DOHH2 (cell line): ENCODE measurements at regions not wholly inside any gene's neighbourhood (a gene's known extent, or its start where the extent isn't known, plus 50 kb on each side); places are given as distances from the start of the nearest gene placed in this dataset.

Source experiments
- H3F3A ChIP-seq: fragments of 200-600 bp; sonication (generic), shearing (Covaris generic); 2 replicates; pipeline ENCODE4 v1.6.0; 2016; ENCODE audit warnings: antibody characterized with exemption, mild to moderate bottlenecking; ENCODE audit not compliant: control insufficient read depth, insufficient read depth
- H3K27ac ChIP-seq: fragments of 200-600 bp; sonication (generic); 2 replicates; pipeline ENCODE4 v1.5.1; 2014; ENCODE audit warnings: low read depth, mild to moderate bottlenecking, low read length, moderate library complexity
- H3K27me3 ChIP-seq: fragments of 200-600 bp; sonication (generic); 2 replicates; pipeline ENCODE4 v1.6.1; 2014; ENCODE audit warnings: mild to moderate bottlenecking, low read length, mixed read lengths; ENCODE audit not compliant: control insufficient read depth
- H3K36me3 ChIP-seq: fragments of 200-600 bp; sonication (generic); 2 replicates; pipeline ENCODE4 v1.6.1; 2014; ENCODE audit warnings: mild to moderate bottlenecking, low read length, moderate library complexity, mixed read lengths; ENCODE audit not compliant: control insufficient read depth
- H3K4me1 ChIP-seq: fragments of 200-600 bp; sonication (generic); 2 replicates; pipeline ENCODE4 v1.6.1; 2014; ENCODE audit warnings: mild to moderate bottlenecking, low read length, mixed read lengths; ENCODE audit not compliant: control insufficient read depth
- H3K4me2 ChIP-seq: fragments of 200-600 bp; sonication (generic); 2 replicates; pipeline ENCODE4 v1.6.0; 2014; ENCODE audit warnings: mild to moderate bottlenecking, low read length, moderate library complexity
- H3K4me3 ChIP-seq: fragments of 200-600 bp; sonication (generic); 2 replicates; pipeline ENCODE4 v1.5.1; 2014; ENCODE audit warnings: mild to moderate bottlenecking, low read length, mixed read lengths
- H3K79me2 ChIP-seq: fragments of 200-600 bp; sonication (generic); 2 replicates; pipeline ENCODE4 v1.6.1; 2014; ENCODE audit warnings: mild to moderate bottlenecking, low read length, mixed read lengths; ENCODE audit not compliant: control insufficient read depth
- H3K9me2 ChIP-seq: fragments of 200-600 bp; sonication (generic); replicated peaks from 2 replicates; pipeline ENCODE4 v1.6.1; 2014; ENCODE audit warnings: mild to moderate bottlenecking, low read length, mixed read lengths; ENCODE audit not compliant: control insufficient read depth
- H3K9me3 ChIP-seq: fragments of 200-600 bp; sonication (generic); 2 replicates; pipeline ENCODE4 v1.6.1; 2014; ENCODE audit warnings: antibody characterized with exemption, low read length, mixed read lengths; ENCODE audit not compliant: control insufficient read depth, insufficient read depth
- H4K20me1 ChIP-seq: fragments of 200-600 bp; sonication (generic); 2 replicates; pipeline ENCODE4 v1.6.0; 2014; ENCODE audit warnings: low read depth, mild to moderate bottlenecking, antibody characterized with exemption, low read length, moderate library complexity; ENCODE audit not compliant: control insufficient read depth, insufficient read depth
- CTCF ChIP-seq: fragments of 200-600 bp; sonication (generic); IDR thresholded peaks from one replicate; pipeline ENCODE4 v1.5.1; 2014; ENCODE audit warnings: antibody characterized with exemption, mild to moderate bottlenecking, low read depth, low read length; ENCODE audit not compliant: poor library complexity, severe bottlenecking
- EZH2phosphoT487 ChIP-seq: fragments of 200-600 bp; sonication (generic); IDR thresholded peaks from 2 replicates; pipeline ENCODE4 v1.6.1; 2017; ENCODE audit warnings: borderline replicate concordance, mild to moderate bottlenecking, antibody characterized with exemption, low read length, moderate library complexity, mixed read lengths

- no peak for TF ChIP-seq EZH2phosphoT487
- TF ChIP-seq CTCF, result no peak
- Histone ChIP-seq H3K9me3 (no peaks in the 10 kb centered on the region), H3K27me3 (no peaks in the 10 kb centered on the region), H3K4me2 (no peak overlapping the region), H3K27ac (no peak overlapping the region), H3K79me2 (no peaks in the 10 kb centered on the region), H3K36me3 (no peaks in the 10 kb centered on the region), H3K9me2 (no peaks in the 10 kb centered on the region), H3K4me3 (no peak overlapping the region), H3K4me1 (no peaks in the 10 kb centered on the region), H3F3A (no peaks in the 10 kb centered on the region), H4K20me1 (no peaks in the 10 kb centered on the region)
Observed at GRCh38 chr6:147755999-147756398, 247.5 kb downstream of the SAMD5 start.

- TF ChIP-seq EZH2phosphoT487 (no peak), CTCF (no peak)
- no peaks in the 10 kb centered on the region for H3K4me1 ChIP-seq
- H3F3A ChIP-seq, result no peaks in the 10 kb centered on the region
- H3K27ac ChIP-seq, result no peak overlapping the region
- H3K9me3 ChIP-seq, result no peaks in the 10 kb centered on the region
- no peaks in the 10 kb centered on the region for H3K27me3 ChIP-seq
- H3K4me3 ChIP-seq, result no peak overlapping the region
- H3K36me3 ChIP-seq, result no peaks in the 10 kb centered on the region
- H3K79me2 ChIP-seq, result no peaks in the 10 kb centered on the region
- no peaks in the 10 kb centered on the region for H4K20me1 ChIP-seq
- H3K4me2 ChIP-seq, result no peak overlapping the region
- H3K9me2 ChIP-seq, result no peaks in the 10 kb centered on the region
Observed at GRCh38 chr6:147756891-147757290, 248.4 kb downstream of the SAMD5 start.

- H4K20me1 ChIP-seq, result no peaks in the 10 kb centered on the region
- no peaks in the 10 kb centered on the region for H3K9me2 ChIP-seq
- H3F3A ChIP-seq, result no peaks in the 10 kb centered on the region
- H3K9me3 ChIP-seq, result no peaks in the 10 kb centered on the region
- H3K4me3 ChIP-seq, result no peak overlapping the region
- H3K79me2 ChIP-seq, result no peaks in the 10 kb centered on the region
- H3K36me3 ChIP-seq, result no peaks in the 10 kb centered on the region
- H3K27me3 ChIP-seq, result no peaks in the 10 kb centered on the region
- H3K27ac ChIP-seq, result no peak overlapping the region
- H3K4me2 ChIP-seq, result no peak overlapping the region
- TF ChIP-seq CTCF (no peak), EZH2phosphoT487 (no peak)
- no peaks in the 10 kb centered on the region for H3K4me1 ChIP-seq
Observed at GRCh38 chr6:147757291-147757690, 248.8 kb downstream of the SAMD5 start.

- H3K27ac ChIP-seq, result no peak overlapping the region
- no peak overlapping the region for H3K4me2 ChIP-seq
- no peaks in the 10 kb centered on the region for H3K9me2 ChIP-seq
Observed at GRCh38 chr6:147758303-147758702, 249.8 kb downstream of the SAMD5 start.

More at GRCh38 chr6:147758303-147758702, 249.8 kb downstream of the SAMD5 start:
- Histone ChIP-seq H3K79me2 (no peaks in the 10 kb centered on the region), H3K4me1 (no peaks in the 10 kb centered on the region), H3K4me3 (no peak overlapping the region), H3K27me3 (no peaks in the 10 kb centered on the region), H3K36me3 (no peaks in the 10 kb centered on the region), H3K9me3 (no peaks in the 10 kb centered on the region), H4K20me1 (no peaks in the 10 kb centered on the region), H3F3A (no peaks in the 10 kb centered on the region)
- no peak for TF ChIP-seq CTCF
